CD14-positive monocyte (primary cell): ENCODE measurements at regions not wholly inside any gene's neighbourhood (a gene's known extent, or its start where the extent isn't known, plus 50 kb on each side); places are given as distances from the start of the nearest gene placed in this dataset.
A peak's percentile ranks its signal among the peaks of the same experiment; 100 is the strongest.

Experiments used
- DNase-seq, 3 donors: peaks; one replicate each; pipeline ENCODE4 v3.0.0-alpha.2; 2011 to 2022
- H2AFZ ChIP-seq: 2 replicates; pipeline ENCODE4 v1.6.0; 2012; ENCODE audit warnings: mild to moderate bottlenecking, low read depth, low read length, inconsistent platforms; ENCODE audit not compliant: insufficient read depth, poor library complexity, severe bottlenecking
- H3K27ac ChIP-seq, 2 donors: 1 replicate in 1 of 2; 2 replicates in 1 of 2; pipeline ENCODE4 v1.5.1; 2012 to 2013; ENCODE audit warnings: low read length in 2 of 2, control low read depth in 1 of 2, inconsistent platforms in 1 of 2, low read depth in 1 of 2, mild to moderate bottlenecking in 1 of 2
- H3K27me3 ChIP-seq, 2 donors: one replicate each; pipeline versions ENCODE4 v1.6.0 to v1.6.1; 2011 to 2013; ENCODE audit warnings: low read length in 2 of 2; ENCODE audit not compliant: control insufficient read depth in 2 of 2, insufficient read depth in 2 of 2
- H3K36me3 ChIP-seq, 2 donors: replicated peaks in 1 of 2; 1 replicate in 1 of 2; 2 replicates in 1 of 2; pipeline versions ENCODE4 v1.5.1 to v1.6.1; 2012 to 2013; ENCODE audit warnings: low read length in 2 of 2, control low read depth in 1 of 2, inconsistent platforms in 1 of 2, mild to moderate bottlenecking in 1 of 2; ENCODE audit not compliant: insufficient read depth in 2 of 2, control insufficient read depth in 1 of 2
- H3K4me1 ChIP-seq, 2 donors: 1 replicate in 1 of 2; 2 replicates in 1 of 2; pipeline versions ENCODE4 v1.5.1 to v1.6.1; 2012 to 2013; ENCODE audit warnings: low read length in 2 of 2, control low read depth in 1 of 2, inconsistent platforms in 1 of 2, mild to moderate bottlenecking in 1 of 2, moderate library complexity in 1 of 2; ENCODE audit not compliant: insufficient read depth in 2 of 2, control insufficient read depth in 1 of 2
- H3K4me2 ChIP-seq: replicated peaks from 2 replicates; pipeline ENCODE3; 2012; ENCODE audit warnings: low read length, moderate library complexity, mild to moderate bottlenecking; ENCODE audit not compliant: poor library complexity, severe bottlenecking; ENCODE audit errors: extremely low read depth
- H3K4me3 ChIP-seq, 3 experiments: fragments of 200-600 bp in 1 of 3; sonication (generic) in 1 of 3; replicated peaks in 1 of 3; 1 replicate in 2 of 3; 2 replicates in 1 of 3; pipeline ENCODE4 v1.5.1; 2011 to 2013; ENCODE audit warnings: low read length in 3 of 3, mild to moderate bottlenecking in 3 of 3, control low read depth in 2 of 3, low read depth in 2 of 3, inconsistent platforms in 1 of 3, moderate library complexity in 1 of 3
- H3K79me2 ChIP-seq: 2 replicates; pipeline ENCODE4 v1.6.0; 2012; ENCODE audit warnings: mild to moderate bottlenecking, control low read depth, inconsistent platforms, low read length, moderate library complexity; ENCODE audit not compliant: insufficient read depth
- H3K9ac ChIP-seq: 2 replicates; pipeline ENCODE4 v1.6.0; 2017; ENCODE audit warnings: low read length, mild to moderate bottlenecking; ENCODE audit not compliant: insufficient read depth, poor library complexity, severe bottlenecking
- H3K9me3 ChIP-seq, 2 donors: replicated peaks in 1 of 2; 1 replicate in 1 of 2; 2 replicates in 1 of 2; pipeline versions ENCODE4 v1.5.1 to v1.6.1; 2012 to 2013; ENCODE audit warnings: low read length in 2 of 2, control low read depth in 1 of 2; ENCODE audit not compliant: control insufficient read depth in 1 of 2, insufficient read depth in 1 of 2
- H4K20me1 ChIP-seq: 2 replicates; pipeline ENCODE4 v1.6.0; 2012; ENCODE audit warnings: mild to moderate bottlenecking, low read length, control low read depth, moderate library complexity; ENCODE audit not compliant: insufficient read depth
- H3K27ac Mint-ChIP-seq, 7 donors: one replicate each; pipeline ENCODE4 v1.8.0; 2020; ENCODE audit warnings: mild to moderate bottlenecking in 7 of 7, mixed read lengths in 7 of 7, moderate library complexity in 6 of 7, inconsistent platforms in 2 of 7
- H3K27me3 Mint-ChIP-seq, 3 donors: one replicate each; pipeline ENCODE4 v1.8.0; 2021 to 2022; ENCODE audit warnings: low read depth in 3 of 3, mild to moderate bottlenecking in 3 of 3, mixed read lengths in 3 of 3, moderate library complexity in 3 of 3, inconsistent platforms in 1 of 3
- H3K36me3 Mint-ChIP-seq, 2 donors: one replicate each; pipeline ENCODE4 v1.8.0; 2020; ENCODE audit warnings: mixed read lengths in 2 of 2, inconsistent platforms in 1 of 2, mild to moderate bottlenecking in 1 of 2
- H3K4me1 Mint-ChIP-seq: one replicate; pipeline ENCODE4 v1.8.0; 2020; ENCODE audit warnings: mild to moderate bottlenecking, mixed read lengths
- H3K4me3 Mint-ChIP-seq, 2 donors: one replicate each; pipeline ENCODE4 v1.8.0; 2020; ENCODE audit warnings: mild to moderate bottlenecking in 2 of 2, mixed read lengths in 2 of 2, moderate library complexity in 1 of 2
- H3K9me3 Mint-ChIP-seq, 7 donors: one replicate each; pipeline ENCODE4 v1.8.0; 2020 to 2022; ENCODE audit warnings: mixed read lengths in 7 of 7, mild to moderate bottlenecking in 6 of 7, moderate library complexity in 6 of 7, inconsistent platforms in 2 of 7
- CTCF ChIP-seq: fragments of 200-600 bp; IDR thresholded peaks from one replicate; pipeline ENCODE4 v1.8.0; 2022; ENCODE audit warnings: antibody characterized with exemption, mild to moderate bottlenecking
- WGBS: methylation state at CpG from one replicate; pipeline ENCODE4 v1.1.5; 2013; ENCODE audit warnings: missing lambda C conversion rate; ENCODE audit not compliant: insufficient coverage; 5-methylcytosine and 5-hydroxymethylcytosine counted together
- intact Hi-C, 2 donors: fragments of 100-400 bp; cut with micrococcal nuclease; formaldehyde crosslinking; loops; one replicate each; pipeline versions ENCODE4 v1.15.0 to v1.15.1; 2023

- Histone ChIP-seq H4K20me1 (no peaks in the 10 kb centered on the region), H3K27me3 (no peaks in the 10 kb centered on the region), H3K79me2 (no peaks in the 10 kb centered on the region), H2AFZ (no peak overlapping the region), H3K4me2 (no peak overlapping the region), H3K4me1 (peaks cover 3 to 7% of the 10 kb centered on the region in 2 donors), H3K36me3 (no peaks in the 10 kb centered on the region), H3K9me3 (no peaks in the 10 kb centered on the region), H3K9ac (no peak overlapping the region), H3K4me3 (no peak overlapping the region), H3K27ac (no peak overlapping the region)
- peaks cover 7% of the 10 kb centered on the region for H3K4me1 Mint-ChIP-seq
- H3K4me3 Mint-ChIP-seq: no peak overlapping the region
- TF ChIP-seq CTCF: no peak
- H3K27ac Mint-ChIP-seq: no peak overlapping the region
- no peak for DNase-seq
- H3K9me3 Mint-ChIP-seq: peaks cover 0 to 5% (median 3%) of the 10 kb centered on the region in 7 donors
- intact Hi-C loops: no loop called here
- no CpG with 5 or more reads among the region's 1 CpG for WGBS
- H3K36me3 Mint-ChIP-seq: no peaks in the 10 kb centered on the region
- peaks cover 0 to 7% (median 1%) of the 10 kb centered on the region in 3 donors for H3K27me3 Mint-ChIP-seq
These were observed 328.1 kb upstream of the TBL1XR1 start for GRCh38 chr3:177525414-177525813.

DNA sequence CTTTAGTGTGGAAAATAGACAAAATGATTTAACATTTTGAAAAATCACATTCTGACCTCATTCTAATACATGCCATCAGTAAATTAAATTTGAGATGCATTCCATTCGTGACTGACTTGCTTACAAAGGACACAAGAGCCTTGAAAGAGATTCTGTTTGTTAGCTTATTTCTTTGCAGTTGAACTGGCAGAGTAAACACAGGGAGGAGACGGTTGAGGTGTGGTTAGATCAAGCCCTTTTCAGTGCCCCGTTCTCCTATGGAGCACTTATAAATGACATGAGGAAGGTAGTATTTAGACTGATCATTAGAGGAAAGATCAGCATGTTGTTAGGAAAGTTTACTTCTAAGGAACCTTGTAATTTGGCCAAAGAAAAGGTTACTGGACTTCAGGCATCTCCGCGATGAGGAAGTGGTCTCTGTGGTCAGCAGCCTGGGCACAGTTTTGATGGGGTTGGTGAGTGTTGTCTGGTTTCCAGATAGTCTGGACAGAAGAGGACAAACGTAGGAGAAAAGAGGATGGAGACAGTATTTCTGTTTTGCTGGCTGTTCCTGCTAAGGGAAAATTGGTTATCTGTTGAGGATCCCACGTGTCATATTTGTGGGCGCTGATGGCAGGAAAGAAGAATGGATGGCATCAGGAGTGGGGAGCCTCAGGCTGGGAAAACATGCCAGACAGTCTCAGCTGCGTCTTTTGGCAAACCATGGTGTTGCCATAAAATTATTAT, 328.9 kb upstream of the TBL1XR1 start:
- no peak overlapping the region for H3K4me3 ChIP-seq
- no peaks in the 10 kb centered on the region for H3K36me3 ChIP-seq
- no peaks in the 10 kb centered on the region for H3K9me3 ChIP-seq
- H3K27me3 ChIP-seq: no peaks in the 10 kb centered on the region
- Mint-ChIP-seq H3K27ac (peak overlapping the region in 1 of 7 donors; percentile 42), H3K27me3 (peaks cover 0 to 4% (median 3%) of the 10 kb centered on the region in 3 donors), H3K36me3 (no peaks in the 10 kb centered on the region), H3K4me3 (no peak overlapping the region), H3K9me3 (peaks cover 0 to 4% (median under 1%) of the 10 kb centered on the region in 7 donors), H3K4me1 (peaks cover 10% of the 10 kb centered on the region)
- H3K27ac ChIP-seq: no peak overlapping the region
- no peak overlapping the region for H2AFZ ChIP-seq
- H3K9ac ChIP-seq: no peak overlapping the region
- H4K20me1 ChIP-seq: no peaks in the 10 kb centered on the region
- DNase-seq: peak; percentile 15
- TF ChIP-seq CTCF: no peak
- WGBS: 42% methylated on average over 8 of the region's 9 CpGs
- H3K4me1 ChIP-seq: peaks cover 3 to 7% of the 10 kb centered on the region in 2 donors
- intact Hi-C loops: no loop called here
- H3K4me2 ChIP-seq: no peak overlapping the region
- no peaks in the 10 kb centered on the region for H3K79me2 ChIP-seq
